GM12878 (cell line): ENCODE measurements at regions not wholly inside any gene's neighbourhood (a gene's known extent, or its start where the extent isn't known, plus 50 kb on each side); places are given as distances from the start of the nearest gene placed in this dataset.

Experiments
- ATAC-seq: fragments of 200-7000 bp; cut with Tn5 transposase; 3 replicates; pipeline ENCODE4 v1.9.1; 2020; ENCODE audit warnings: mild to moderate bottlenecking, moderate library complexity
- BruUV-seq: library from RNA; stranded (reverse); fragments of 400-500 nt; replicated peaks from 2 replicates; lab custom pipeline; 2021; lab: Mats Ljungman, UMichigan
- CTCF ChIA-PET: fragments of 300-600 bp; sonication (Branson Sonifier 250); formaldehyde crosslinking; extraction: SDS; loops from one replicate; lab custom pipeline; 2021; ENCODE audit warnings: inconsistent platforms; lab: Yijun Ruan, JAX
- POLR2A ChIA-PET: fragments of 350-600 bp; formaldehyde crosslinking; extraction: SDS; loops from one replicate; lab custom pipeline; 2021; ENCODE audit warnings: inconsistent platforms; lab: Charles Lee
- RAD21 ChIA-PET: fragments of 300-600 bp; sonication (Branson Sonifier 250); formaldehyde crosslinking; loops from one replicate; lab custom pipeline; 2023; ENCODE audit warnings: antibody characterized with exemption; ENCODE audit not compliant: unreplicated experiment; lab: Charles Lee
- SMC1A ChIA-PET: fragments of 300-600 bp; sonication (Branson Sonifier 250); formaldehyde crosslinking; loops from one replicate; lab custom pipeline; 2023; ENCODE audit not compliant: unreplicated experiment, uncharacterized antibody; lab: Charles Lee
- DNase-seq: peaks from one replicate; pipeline ENCODE4 v3.0.0-alpha.2; 2011; ENCODE audit warnings: low read depth, low spot score
- FAIRE-seq: peaks from 3 replicates; lab custom pipeline; 2011; peaks lifted over from hg19 to GRCh38; lab: Jason Lieb, UNC
- H2AFZ ChIP-seq: 2 replicates; pipeline ENCODE4 v1.6.0; 2011; ENCODE audit warnings: low read depth, low read length, control low read depth; ENCODE audit not compliant: control insufficient read depth
- H3K27ac ChIP-seq: 2 replicates; pipeline ENCODE4 v1.5.1; 2011; ENCODE audit warnings: control low read depth; ENCODE audit not compliant: control insufficient read depth, insufficient read depth
- H3K27me3 ChIP-seq, 2 experiments: replicated peaks in 1 of 2; 2 replicates each; pipeline versions ENCODE4 v1.6.0 to v1.6.1; 2011; ENCODE audit warnings: low read length in 1 of 2; ENCODE audit not compliant: control insufficient read depth in 2 of 2, insufficient read depth in 2 of 2
- H3K36me3 ChIP-seq, 2 experiments: 2 replicates each; pipeline ENCODE4 v1.5.1; 2011; ENCODE audit warnings: low read length in 1 of 2; ENCODE audit not compliant: control insufficient read depth in 2 of 2, insufficient read depth in 2 of 2
- H3K4me1 ChIP-seq: 2 replicates; pipeline ENCODE4 v1.6.1; 2011; ENCODE audit warnings: mild to moderate bottlenecking, low read length, moderate library complexity, mixed read lengths; ENCODE audit not compliant: control insufficient read depth, insufficient read depth
- H3K4me2 ChIP-seq: 2 replicates; pipeline ENCODE4 v1.6.0; 2011; ENCODE audit warnings: control low read depth; ENCODE audit not compliant: control insufficient read depth, insufficient read depth
- H3K4me3 ChIP-seq: fragments of 200-600 bp; sonication (generic); 2 replicates; pipeline ENCODE4 v1.5.1; 2016
- H3K79me2 ChIP-seq: 2 replicates; pipeline ENCODE4 v1.6.0; 2011; ENCODE audit warnings: low read length; ENCODE audit not compliant: control insufficient read depth, insufficient read depth
- H3K9ac ChIP-seq: 2 replicates; pipeline ENCODE4 v1.8.0; 2011; ENCODE audit warnings: low read length, control low read depth, mixed read lengths; ENCODE audit not compliant: control insufficient read depth, insufficient read depth
- H3K9me3 ChIP-seq: replicated peaks from 3 replicates; pipeline ENCODE4 v1.5.1; 2011; ENCODE audit warnings: mild to moderate bottlenecking, low read length; ENCODE audit not compliant: control insufficient read depth, insufficient read depth
- H4K20me1 ChIP-seq: 2 replicates; pipeline ENCODE4 v1.6.0; 2011; ENCODE audit not compliant: control insufficient read depth, insufficient read depth
- BRCA1 ChIP-seq: IDR thresholded peaks from 2 replicates; pipeline ENCODE4 v1.6.1; 2011; ENCODE audit warnings: low read depth, low read length, improper control_type of control experiment
- CHD1 ChIP-seq: IDR thresholded peaks from 2 replicates; pipeline ENCODE4 v1.6.1; 2012; ENCODE audit warnings: low read depth, low read length, improper control_type of control experiment
- FOS ChIP-seq: IDR thresholded peaks from 3 replicates; pipeline ENCODE4 v1.6.1; 2011; ENCODE audit warnings: borderline replicate concordance; ENCODE audit not compliant: insufficient read length; ENCODE audit errors: extremely low read depth
- FOXM1 ChIP-seq: IDR thresholded peaks from 2 replicates; pipeline ENCODE4 v1.6.1; 2012; ENCODE audit warnings: low read depth, mild to moderate bottlenecking, inconsistent platforms, low read length, moderate library complexity
- GABPA ChIP-seq: IDR thresholded peaks from 2 replicates; pipeline ENCODE4 v1.6.1; 2014; ENCODE audit warnings: antibody characterized with exemption, low read depth, mild to moderate bottlenecking, inconsistent platforms
- IRF4 ChIP-seq: IDR thresholded peaks from 2 replicates; pipeline ENCODE4 v1.6.1; 2011; ENCODE audit warnings: low read depth, low read length
- JUNB ChIP-seq: IDR thresholded peaks from 2 replicates; pipeline ENCODE4 v1.6.1; 2016; ENCODE audit warnings: antibody characterized with exemption, mild to moderate bottlenecking
- MEF2A ChIP-seq: IDR thresholded peaks from 2 replicates; pipeline ENCODE4 v1.6.1; 2011; ENCODE audit warnings: low read depth, mild to moderate bottlenecking, low read length, moderate library complexity; ENCODE audit not compliant: insufficient read depth
- MLLT1 ChIP-seq: fragments of 450-650 bp; IDR thresholded peaks from 2 replicates; pipeline ENCODE4 v1.6.1; 2016; ENCODE audit warnings: mild to moderate bottlenecking
- MTA3 ChIP-seq: IDR thresholded peaks from 2 replicates; pipeline ENCODE4 v1.6.1; 2012; ENCODE audit warnings: low read length, inconsistent platforms, borderline replicate concordance
- NFIC ChIP-seq: IDR thresholded peaks from 2 replicates; pipeline ENCODE4 v1.6.1; 2012; ENCODE audit warnings: low read depth, mild to moderate bottlenecking, inconsistent platforms, low read length, moderate library complexity
- PML ChIP-seq: IDR thresholded peaks from 2 replicates; pipeline ENCODE4 v1.6.1; 2012; ENCODE audit warnings: low read length, inconsistent platforms
- POLR2A ChIP-seq: IDR thresholded peaks from 2 replicates; pipeline ENCODE4 v1.6.1; 2011; ENCODE audit warnings: low read depth, mild to moderate bottlenecking, low read length
- RFX5 ChIP-seq: IDR thresholded peaks from 2 replicates; pipeline ENCODE4 v1.6.1; 2011; ENCODE audit warnings: low read depth, low read length, improper control_type of control experiment
- SMARCA5 ChIP-seq: fragments of 450-650 bp; IDR thresholded peaks from 2 replicates; pipeline ENCODE4 v1.6.1; 2017; ENCODE audit warnings: mild to moderate bottlenecking
- SRF ChIP-seq, 2 experiments: IDR thresholded peaks; 2 replicates each; pipeline ENCODE4 v1.6.1; 2011; ENCODE audit warnings: low read depth in 2 of 2, low read length in 2 of 2, mild to moderate bottlenecking in 1 of 2, moderate library complexity in 1 of 2
- SUPT20H ChIP-seq: IDR thresholded peaks from 2 replicates; pipeline ENCODE4 v1.6.1; 2011; ENCODE audit warnings: low read depth, mild to moderate bottlenecking, low read length, moderate library complexity, borderline replicate concordance; ENCODE audit not compliant: control insufficient read depth
- WGBS: methylation state at CpG from one replicate; pipeline ENCODE4 v1.1.6; 2016; ENCODE audit warnings: low lambda C conversion rate; ENCODE audit not compliant: insufficient replicate concordance, insufficient coverage; ENCODE audit errors: missing lambda C conversion rate; 5-methylcytosine and 5-hydroxymethylcytosine counted together
- in situ Hi-C: fragments of 300-500 bp; cut with MboI; formaldehyde crosslinking; loops from 9 replicates; pipeline ENCODE4 v1.14.3; 2018; ENCODE audit warnings: mixed read lengths
- intact Hi-C: fragments of 100-400 bp; cut with micrococcal nuclease; formaldehyde crosslinking; loops from one replicate; pipeline ENCODE4 v1.14.2; 2022; ENCODE audit not compliant: unreplicated experiment
- TF ChIP-seq, protein P1 (sequence below): fragments of 150-350 bp; IDR thresholded peaks from 2 replicates; pipeline ENCODE4 v1.6.1; 2014; ENCODE audit warnings: mild to moderate bottlenecking, low read depth, low read length

GRCh38 chr9:103991001-103991400 is 103.1 kb upstream of the SMC2 start:
- 0% methylated on average over 2 of the region's 2 CpGs for WGBS
- RAD21 ChIA-PET = no interaction called here
- Histone ChIP-seq H3K4me1 (no peaks in the 10 kb centered on the region), H3K4me2 (no peak overlapping the region), H3K9me3 (no peaks in the 10 kb centered on the region), H3K4me3 (no peak overlapping the region), H4K20me1 (no peaks in the 10 kb centered on the region), H3K36me3 (no peaks in the 10 kb centered on the region), H2AFZ (no peak overlapping the region), H3K9ac (no peak overlapping the region), H3K27me3 (no peaks in the 10 kb centered on the region), H3K79me2 (no peaks in the 10 kb centered on the region), H3K27ac (no peak overlapping the region)
- TF ChIP-seq RFX5 (no peak), CHD1 (no peak), FOS (no peak), MEF2A (no peak)
- intact Hi-C loops = no loop called here
- no TSS peak for BruUV-seq
- SMC1A ChIA-PET = interaction anchor here (1.6 kb wide), 1 partner anchor 101 kb away, joined by 5 read pairs; no protein-coding TSS in a partner anchor
- CTCF ChIA-PET = no interaction called here
- ATAC-seq = no peak
- no peak for FAIRE-seq
- in situ Hi-C loops = no loop called here
- DNase-seq = no peak
- POLR2A ChIA-PET = no interaction called here

- in situ Hi-C loops = no loop called here
- SMC1A ChIA-PET = interaction anchor here (0.7 to 1.6 kb wide), 3 partner anchors 101 to 1963 kb away, joined by 3 to 5 read pairs (median 5); partner anchors contain the start of gene SMC2
- peak; percentile 5 for DNase-seq
- TF ChIP-seq JUNB = peak; percentile 89
- no peak for TF ChIP-seq POLR2A
- TF ChIP-seq SRF (IDR thresholded peaks at IDR 0.05; ENCODE audit: low read depth in 2 of 2, low read length in 2 of 2) = no peak
- TF ChIP-seq, protein P1, sequence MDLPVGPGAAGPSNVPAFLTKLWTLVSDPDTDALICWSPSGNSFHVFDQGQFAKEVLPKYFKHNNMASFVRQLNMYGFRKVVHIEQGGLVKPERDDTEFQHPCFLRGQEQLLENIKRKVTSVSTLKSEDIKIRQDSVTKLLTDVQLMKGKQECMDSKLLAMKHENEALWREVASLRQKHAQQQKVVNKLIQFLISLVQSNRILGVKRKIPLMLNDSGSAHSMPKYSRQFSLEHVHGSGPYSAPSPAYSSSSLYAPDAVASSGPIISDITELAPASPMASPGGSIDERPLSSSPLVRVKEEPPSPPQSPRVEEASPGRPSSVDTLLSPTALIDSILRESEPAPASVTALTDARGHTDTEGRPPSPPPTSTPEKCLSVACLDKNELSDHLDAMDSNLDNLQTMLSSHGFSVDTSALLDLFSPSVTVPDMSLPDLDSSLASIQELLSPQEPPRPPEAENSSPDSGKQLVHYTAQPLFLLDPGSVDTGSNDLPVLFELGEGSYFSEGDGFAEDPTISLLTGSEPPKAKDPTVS = no peak
- no peak for TF ChIP-seq GABPA
- no peak for TF ChIP-seq BRCA1
- peak; percentile 40; the same call in 1 of the 2 replicates for TF ChIP-seq PML
- TF ChIP-seq NFIC = peak; percentile 58; the same call in 1 of the 2 replicates
- peak; percentile 54; the same call in 1 of the 2 replicates for TF ChIP-seq IRF4
- no peak for TF ChIP-seq SMARCA5
- TF ChIP-seq MLLT1 = no peak
- TF ChIP-seq SUPT20H = no peak
- TF ChIP-seq MTA3 = no peak
- TF ChIP-seq FOXM1 = peak; percentile 66; the same call in 1 of the 2 replicates
Measured at GRCh38 chr9:103991698-103992097, 102.4 kb upstream of the SMC2 start.

More at GRCh38 chr9:103991698-103992097, 102.4 kb upstream of the SMC2 start:
- Histone ChIP-seq H3K4me3 (no peak overlapping the region), H3K4me1 (no peaks in the 10 kb centered on the region), H2AFZ (no peak overlapping the region), H3K36me3 (no peaks in the 10 kb centered on the region), H3K27me3 (no peaks in the 10 kb centered on the region), H3K79me2 (no peaks in the 10 kb centered on the region), H3K9ac (no peak overlapping the region), H3K4me2 (no peak overlapping the region), H3K9me3 (no peaks in the 10 kb centered on the region), H3K27ac (no peak overlapping the region), H4K20me1 (no peaks in the 10 kb centered on the region)
- ATAC-seq (peak; percentile 85), FAIRE-seq (no peak)
- POLR2A ChIA-PET = interaction anchor here (0.6 to 1.1 kb wide), 2 partner anchors 35 to 1474 kb away, joined by 3 read pairs; no protein-coding TSS in a partner anchor
- CTCF ChIA-PET = no interaction called here
- intact Hi-C loops = no loop called here
- BruUV-seq = no TSS peak
- RAD21 ChIA-PET = no interaction called here
- 0% methylated on average over 1 of the region's 1 CpG for WGBS
